ENCODE measurements at regions not wholly inside any gene's neighbourhood (a gene's known extent, or its start where the extent isn't known, plus 50 kb on each side); places are given as distances from the start of the nearest gene placed in this dataset.

DNA sequence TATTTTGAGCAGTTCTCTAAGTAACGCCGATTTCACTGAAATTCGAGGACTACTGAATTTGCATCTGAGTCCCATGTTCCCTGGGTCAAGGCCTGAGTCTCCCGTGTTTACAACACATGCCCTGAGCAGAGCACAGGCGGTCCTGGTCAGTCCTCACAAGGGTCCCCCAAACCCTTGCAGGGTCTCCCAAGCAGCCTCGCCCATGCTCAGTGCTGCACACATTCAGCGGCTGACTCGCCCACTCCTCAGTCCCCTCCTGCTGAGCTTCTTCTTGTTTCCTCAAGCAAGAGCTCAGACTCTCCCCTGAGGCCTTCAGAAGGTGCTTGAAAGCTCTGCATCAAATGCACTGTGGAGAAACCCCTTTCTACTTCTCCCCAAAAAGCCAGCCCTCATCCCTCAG, 114.6 kb downstream of the INHBB start:
- TF ChIP-seq CTCF (IDR thresholded peaks at IDR 0.05; ENCODE audit: poor library complexity) (no peak), EZH2 (IDR thresholded peaks at IDR 0.05; ENCODE audit: borderline replicate concordance) (no peak), EZH2phosphoT487 (IDR thresholded peaks at IDR 0.05; ENCODE audit: low read depth, severe bottlenecking, unreplicated experiment) (no peak)

Measured in hepatocyte (in vitro differentiated cells).